K562 (cell line): ENCODE measurements at regions not wholly inside any gene's neighbourhood (a gene's known extent, or its start where the extent isn't known, plus 50 kb on each side); places are given as distances from the start of the nearest gene placed in this dataset.

ENCODE experiments used
- GTF2F1 ChIP-seq: IDR thresholded peaks from 2 replicates; pipeline ENCODE4 v1.6.1; 2011; ENCODE audit warnings: low read depth, low read length, improper control_type of control experiment
- HLTF ChIP-seq: fragments of 450-650 bp; IDR thresholded peaks from 2 replicates; pipeline ENCODE4 v1.6.1; 2016
- SRSF7 ChIP-seq: fragments of 200-400 bp; formaldehyde crosslinking; optimal IDR thresholded peaks from 2 replicates; pipeline ENCODE3; 2017; ENCODE audit warnings: mild to moderate bottlenecking, low read depth, low read length
- TAF15 ChIP-seq: fragments of 200-400 bp; formaldehyde crosslinking; IDR thresholded peaks from 2 replicates; pipeline ENCODE4 v1.6.1; 2017; ENCODE audit warnings: mild to moderate bottlenecking, low read depth, low read length, moderate library complexity
- TFE3 ChIP-seq: fragments of 450-650 bp; formaldehyde crosslinking; IDR thresholded peaks from 2 replicates; pipeline ENCODE4 v1.4.0; 2020; ENCODE audit warnings: mild to moderate bottlenecking, mixed read lengths
- ZBTB43 ChIP-seq: sonication (generic); formaldehyde crosslinking; IDR thresholded peaks from 2 replicates; pipeline ENCODE4 v1.8.0; 2023; ENCODE audit warnings: mild to moderate bottlenecking, missing genetic modification reagents
- ZNF277 ChIP-seq: fragments of 250-450 bp; sonication (Bioruptor Pico); IDR thresholded peaks from 2 replicates; pipeline ENCODE4 v1.8.0; 2022; ENCODE audit warnings: inconsistent platforms, mild to moderate bottlenecking, moderate library complexity, borderline replicate concordance
- ZNF318 ChIP-seq, 2 experiments: fragments of 450-650 bp; IDR thresholded peaks; 2 replicates each; pipeline ENCODE4 v1.6.1; 2016; ENCODE audit warnings: mild to moderate bottlenecking in 2 of 2, borderline replicate concordance in 1 of 2, low read depth in 1 of 2, moderate library complexity in 1 of 2

GRCh38 chr15:31802761-31803160, 227.6 kb upstream of the CHRNA7 start (continued):
- TF ChIP-seq ZNF318 (IDR thresholded peaks at IDR 0.05; ENCODE audit: borderline replicate concordance in 1 of 2, low read depth in 1 of 2) (no peak), HLTF (no peak), GTF2F1 (no peak), ZNF277 (CRISPR knock-in tag) (no peak), SRSF7 (no peak), ZBTB43 (CRISPR knock-in tag) (no peak), TAF15 (no peak), TFE3 (CRISPR knock-in tag) (no peak)
- TF ChIP-seq, all 486 proteins: peak for 0
